Activated CD8-positive, alpha-beta memory T cell treated with anti-CD3 and anti-CD28 coated beads, Interleukin-2, amount 10 ng/mL, durations not matched to agents 7 days and 5 days (primary cell): ENCODE measurements at regions not wholly inside any gene's neighbourhood (a gene's known extent, or its start where the extent isn't known, plus 50 kb on each side); places are given as distances from the start of the nearest gene placed in this dataset.
"Not testable (repeated sequence)": the region's sequence is repeated elsewhere in the genome, so short reads cannot be mapped to it uniquely, and the experiment has no call there.

ENCODE experiments used
- ATAC-seq: fragments of 150-1000 bp; cut with Tn5 transposase; one replicate; pipeline ENCODE4 v1.10.0; 2021; ENCODE audit warnings: moderate library complexity
- CTCF ChIA-PET: fragments of 350-600 bp; sonication (Branson Sonifier 250); formaldehyde crosslinking; loops from one replicate; lab custom pipeline; 2021; ENCODE audit warnings: antibody characterized with exemption; lab: Charles Lee
- DNase-seq: peaks from one replicate; pipeline ENCODE4 v3.0.0-alpha.2; 2020
- H3K27ac Mint-ChIP-seq: one replicate; pipeline ENCODE4 v1.8.0; 2021; ENCODE audit warnings: mild to moderate bottlenecking, mixed read lengths
- H3K27me3 Mint-ChIP-seq: one replicate; pipeline ENCODE4 v1.8.0; 2021; ENCODE audit warnings: mixed read lengths
- H3K36me3 Mint-ChIP-seq: one replicate; pipeline ENCODE4 v1.8.0; 2021; ENCODE audit warnings: mild to moderate bottlenecking, mixed read lengths
- H3K4me1 Mint-ChIP-seq: one replicate; pipeline ENCODE4 v1.8.0; 2021; ENCODE audit warnings: mixed read lengths
- H3K4me3 Mint-ChIP-seq: one replicate; pipeline ENCODE4 v1.8.0; 2021; ENCODE audit warnings: mild to moderate bottlenecking, moderate library complexity, mixed read lengths
- H3K9me3 Mint-ChIP-seq: one replicate; pipeline ENCODE4 v1.8.0; 2022; ENCODE audit warnings: low read depth, mixed read lengths

- Mint-ChIP-seq H3K27ac (no peak overlapping the region), H3K4me1 (no peaks in the 10 kb centered on the region), H3K4me3 (no peak overlapping the region), H3K9me3 (peaks cover 5% of the 10 kb centered on the region), H3K36me3 (no peaks in the 10 kb centered on the region), H3K27me3 (no peaks in the 10 kb centered on the region)
- no peak for DNase-seq
- CTCF ChIA-PET, result no interaction called here
- no peak for ATAC-seq
Observed at GRCh38 chr5:32936329-32936728, 225.2 kb downstream of the NPR3 start.

GRCh38 chr5:32942225-32942989 is 231.3 kb downstream of the NPR3 start:
- H3K27ac Mint-ChIP-seq, result no peak overlapping the region
- no peak for DNase-seq
- peaks cover 2% of the 10 kb centered on the region for H3K9me3 Mint-ChIP-seq

GRCh38 chr5:32949286-32949970 is 238.3 kb downstream of the NPR3 start:
- H3K9me3 Mint-ChIP-seq, result no peaks in the 10 kb centered on the region
- no peak for DNase-seq
- H3K4me1 Mint-ChIP-seq, result no peaks in the 10 kb centered on the region
- ATAC-seq, result no peak
- no peak overlapping the region for H3K4me3 Mint-ChIP-seq
- H3K27ac Mint-ChIP-seq, result no peak overlapping the region
- CTCF ChIA-PET, result no interaction called here
- no peaks in the 10 kb centered on the region for H3K27me3 Mint-ChIP-seq
- no peaks in the 10 kb centered on the region for H3K36me3 Mint-ChIP-seq

More at GRCh38 chr5:32942225-32942989, 231.3 kb downstream of the NPR3 start:
- Mint-ChIP-seq H3K36me3 (no peaks in the 10 kb centered on the region), H3K4me3 (no peak overlapping the region), H3K27me3 (no peaks in the 10 kb centered on the region), H3K4me1 (no peaks in the 10 kb centered on the region)
- CTCF ChIA-PET, result no interaction called here
- no peak for ATAC-seq

- H3K36me3 Mint-ChIP-seq, result no peaks in the 10 kb centered on the region
- no peak for ATAC-seq
- CTCF ChIA-PET, result no interaction called here
- no peak overlapping the region for H3K4me3 Mint-ChIP-seq
- no peak for DNase-seq
- H3K27ac Mint-ChIP-seq, result no peak overlapping the region
- H3K27me3 Mint-ChIP-seq, result no peaks in the 10 kb centered on the region
- H3K9me3 Mint-ChIP-seq, result no peaks in the 10 kb centered on the region
- H3K4me1 Mint-ChIP-seq, result no peaks in the 10 kb centered on the region
Observed at GRCh38 chr5:32951003-32951402, 239.9 kb downstream of the NPR3 start.

- H3K9me3 Mint-ChIP-seq, result no peaks in the 10 kb centered on the region
- CTCF ChIA-PET, result no interaction called here
- DNase-seq, result no peak
- H3K36me3 Mint-ChIP-seq, result no peaks in the 10 kb centered on the region
- no peak overlapping the region for H3K4me3 Mint-ChIP-seq
- no peak overlapping the region for H3K27ac Mint-ChIP-seq
- H3K4me1 Mint-ChIP-seq, result no peaks in the 10 kb centered on the region
- H3K27me3 Mint-ChIP-seq, result no peaks in the 10 kb centered on the region
- no peak for ATAC-seq
Observed at GRCh38 chr5:32951878-32952277, 240.8 kb downstream of the NPR3 start.

- H3K27me3 Mint-ChIP-seq, H3K4me1 Mint-ChIP-seq, CTCF ChIA-PET: not testable (repeated sequence)
Observed at GRCh38 chr5:32952421-32952820, 241.3 kb downstream of the NPR3 start.

GRCh38 chr5:32953694-32954093 is 242.6 kb downstream of the NPR3 start:
- ATAC-seq (no peak), DNase-seq (no peak)
- Mint-ChIP-seq H3K27me3 (no peaks in the 10 kb centered on the region), H3K4me1 (no peaks in the 10 kb centered on the region), H3K36me3 (no peaks in the 10 kb centered on the region), H3K4me3 (no peak overlapping the region), H3K27ac (no peak overlapping the region), H3K9me3 (peaks cover 5% of the 10 kb centered on the region)
- CTCF ChIA-PET, result no interaction called here

More at GRCh38 chr5:32952421-32952820, 241.3 kb downstream of the NPR3 start:
- ATAC-seq, H3K36me3 Mint-ChIP-seq, H3K9me3 Mint-ChIP-seq, H3K27ac Mint-ChIP-seq, DNase-seq, H3K4me3 Mint-ChIP-seq: not testable (repeated sequence)

GRCh38 chr5:32955814-32956213 is 244.7 kb downstream of the NPR3 start:
- H3K4me1 Mint-ChIP-seq, result no peaks in the 10 kb centered on the region
- H3K4me3 Mint-ChIP-seq, result no peak overlapping the region
- CTCF ChIA-PET, result no interaction called here
- no peaks in the 10 kb centered on the region for H3K27me3 Mint-ChIP-seq
- no peak for DNase-seq
- H3K9me3 Mint-ChIP-seq, result peaks cover 5% of the 10 kb centered on the region
- no peaks in the 10 kb centered on the region for H3K36me3 Mint-ChIP-seq
- no peak overlapping the region for H3K27ac Mint-ChIP-seq
- no peak for ATAC-seq

GRCh38 chr5:32960340-32961058 is 249.4 kb downstream of the NPR3 start:
- ATAC-seq (no peak), DNase-seq (no peak)
- Mint-ChIP-seq H3K4me3 (no peak overlapping the region), H3K4me1 (no peaks in the 10 kb centered on the region), H3K36me3 (no peaks in the 10 kb centered on the region), H3K27ac (no peak overlapping the region), H3K9me3 (peaks cover 5% of the 10 kb centered on the region), H3K27me3 (no peaks in the 10 kb centered on the region)
- CTCF ChIA-PET, result no interaction called here

GRCh38 chr5:32961059-32961415 is 249.9 kb downstream of the NPR3 start:
- H3K9me3 Mint-ChIP-seq, result peaks cover 5% of the 10 kb centered on the region
- H3K36me3 Mint-ChIP-seq, result no peaks in the 10 kb centered on the region
- DNase-seq (no peak), ATAC-seq (no peak)
- no peaks in the 10 kb centered on the region for H3K4me1 Mint-ChIP-seq
- H3K4me3 Mint-ChIP-seq, result no peak overlapping the region
- no peak overlapping the region for H3K27ac Mint-ChIP-seq
- CTCF ChIA-PET, result no interaction called here
- no peaks in the 10 kb centered on the region for H3K27me3 Mint-ChIP-seq

GRCh38 chr5:32964261-32964660 is 253.1 kb downstream of the NPR3 start:
- Mint-ChIP-seq H3K36me3 (no peaks in the 10 kb centered on the region), H3K9me3 (no peaks in the 10 kb centered on the region), H3K27me3 (no peaks in the 10 kb centered on the region), H3K27ac (no peak overlapping the region), H3K4me1 (no peaks in the 10 kb centered on the region), H3K4me3 (no peak overlapping the region)
- ATAC-seq (no peak), DNase-seq (no peak)
- CTCF ChIA-PET, result no interaction called here

GRCh38 chr5:32973646-32974045 is 262.5 kb downstream of the NPR3 start:
- DNase-seq, result no peak
- CTCF ChIA-PET, result no interaction called here
- peaks cover 3% of the 10 kb centered on the region for H3K9me3 Mint-ChIP-seq
- no peak overlapping the region for H3K27ac Mint-ChIP-seq
- no peaks in the 10 kb centered on the region for H3K27me3 Mint-ChIP-seq
- H3K36me3 Mint-ChIP-seq, result no peaks in the 10 kb centered on the region
- H3K4me3 Mint-ChIP-seq, result no peak overlapping the region
- H3K4me1 Mint-ChIP-seq, result no peaks in the 10 kb centered on the region
- no peak for ATAC-seq

- H3K36me3 Mint-ChIP-seq, result no peaks in the 10 kb centered on the region
Observed at GRCh38 chr5:32975656-32976375, 264.7 kb downstream of the NPR3 start.

More at GRCh38 chr5:32975656-32976375, 264.7 kb downstream of the NPR3 start:
- Mint-ChIP-seq H3K27me3 (no peaks in the 10 kb centered on the region), H3K4me3 (no peak overlapping the region), H3K4me1 (no peaks in the 10 kb centered on the region), H3K27ac (no peak overlapping the region), H3K9me3 (peaks cover 7% of the 10 kb centered on the region)
- CTCF ChIA-PET, result no interaction called here
- no peak for ATAC-seq
- DNase-seq, result no peak
